NCI-H1105 (cell line): ENCODE measurements at regions not wholly inside any gene's neighbourhood (a gene's known extent, or its start where the extent isn't known, plus 50 kb on each side); places are given as distances from the start of the nearest gene placed in this dataset.

ENCODE experiments used
- DNase-seq: peaks from one replicate; lab custom pipeline; 2025; lab: John Stamatoyannopoulos, UW

GRCh38 chr13:78426183-78426582, 177.2 kb downstream of the POU4F1 start:
- DNase-seq, result no peak

- DNase-seq, result no peak
Observed at GRCh38 chr13:78420814-78421213, 182.5 kb downstream of the POU4F1 start.

- DNase-seq, result no peak
Observed at GRCh38 chr13:78413887-78414553, 189.3 kb downstream of the POU4F1 start.

- no peak for DNase-seq
Observed at GRCh38 chr13:78410847-78411246, 192.5 kb downstream of the POU4F1 start.

- DNase-seq, result no peak
Observed at GRCh38 chr13:78410164-78410563, 193.2 kb downstream of the POU4F1 start.

GRCh38 chr13:78409172-78409571, 194.2 kb downstream of the POU4F1 start:
- DNase-seq, result no peak

- DNase-seq, result no peak
Observed at GRCh38 chr13:78404846-78405360, 198.4 kb downstream of the POU4F1 start.

- DNase-seq, result no peak
Observed at GRCh38 chr13:78402708-78403400, 200.5 kb downstream of the POU4F1 start.

GRCh38 chr13:78401873-78402707, 201.3 kb downstream of the POU4F1 start:
- peak; percentile 23 for DNase-seq

GRCh38 chr13:78398743-78399410, 204.5 kb downstream of the POU4F1 start:
- DNase-seq, result no peak

GRCh38 chr13:78393286-78394142, 209.8 kb downstream of the POU4F1 start:
- no peak for DNase-seq

- no peak for DNase-seq
Observed at GRCh38 chr13:78383899-78384298, 219.5 kb downstream of the POU4F1 start.

GRCh38 chr13:78383071-78383484, 220.3 kb downstream of the POU4F1 start:
- no peak for DNase-seq

- DNase-seq, result no peak
Observed at GRCh38 chr13:78382491-78382890, 220.9 kb downstream of the POU4F1 start.

GRCh38 chr13:78376822-78377221, 226.5 kb downstream of the POU4F1 start:
- no peak for DNase-seq

- DNase-seq, result no peak
Observed at GRCh38 chr13:78376033-78376432, 227.3 kb downstream of the POU4F1 start.

GRCh38 chr13:78372581-78372980, 230.8 kb downstream of the POU4F1 start:
- DNase-seq, result no peak

- DNase-seq, result no peak
Observed at GRCh38 chr13:78370231-78370630, 233.1 kb downstream of the POU4F1 start.

- DNase-seq, result no peak
Observed at GRCh38 chr13:78364711-78365110, 238.6 kb downstream of the POU4F1 start.

- DNase-seq, result no peak
Observed at GRCh38 chr13:78341032-78341431, 262.3 kb downstream of the POU4F1 start.

- DNase-seq, result no peak
Observed at GRCh38 chr13:78339927-78340326, 263.4 kb downstream of the POU4F1 start.
